Kidney epithelial cell (primary cell): ENCODE measurements at regions not wholly inside any gene's neighbourhood (a gene's known extent, or its start where the extent isn't known, plus 50 kb on each side); places are given as distances from the start of the nearest gene placed in this dataset.

ENCODE experiments used
- DNase-seq: peaks from one replicate; pipeline ENCODE4 v3.0.0-alpha.2; 2010; ENCODE audit warnings: low read depth
- H3K27me3 ChIP-seq: 2 replicates; pipeline ENCODE4 v1.6.0; 2011; ENCODE audit warnings: low read length; ENCODE audit not compliant: control insufficient read depth, insufficient read depth
- H3K36me3 ChIP-seq: 2 replicates; pipeline ENCODE4 v1.5.1; 2011; ENCODE audit warnings: low read length; ENCODE audit not compliant: control insufficient read depth, insufficient read depth
- H3K4me3 ChIP-seq: 2 replicates; pipeline ENCODE4 v1.5.1; 2011; ENCODE audit warnings: low read depth, mild to moderate bottlenecking, control low read depth, low read length
- CTCF ChIP-seq: IDR thresholded peaks from 2 replicates; pipeline ENCODE4 v1.5.1; 2011; ENCODE audit warnings: mild to moderate bottlenecking, moderate library complexity, low read length, control low read depth, inconsistent platforms; ENCODE audit not compliant: insufficient read depth, poor library complexity, severe bottlenecking

GRCh38 chr3:102295756-102296155 lies 139.1 kb upstream of the ZPLD1 start:
- H3K4me3 ChIP-seq: no peak overlapping the region
- TF ChIP-seq CTCF: no peak
- no peak for DNase-seq
- H3K36me3 ChIP-seq: no peaks in the 10 kb centered on the region
- no peaks in the 10 kb centered on the region for H3K27me3 ChIP-seq

GRCh38 chr3:102297072-102297658 lies 137.7 kb upstream of the ZPLD1 start:
- DNase-seq: no peak
- no peak overlapping the region for H3K4me3 ChIP-seq

GRCh38 chr3:102299125-102299877 lies 135.5 kb upstream of the ZPLD1 start:
- peak; percentile 26 for DNase-seq
- Histone ChIP-seq H3K36me3 (no peaks in the 10 kb centered on the region), H3K4me3 (no peak overlapping the region), H3K27me3 (no peaks in the 10 kb centered on the region)
- TF ChIP-seq CTCF: no peak

More at GRCh38 chr3:102297072-102297658, 137.7 kb upstream of the ZPLD1 start:
- no peaks in the 10 kb centered on the region for H3K36me3 ChIP-seq
- H3K27me3 ChIP-seq: no peaks in the 10 kb centered on the region
- TF ChIP-seq CTCF: no peak

GRCh38 chr3:102301155-102301880 lies 133.5 kb upstream of the ZPLD1 start:
- DNase-seq: no peak
- H3K36me3 ChIP-seq: no peaks in the 10 kb centered on the region
- no peaks in the 10 kb centered on the region for H3K27me3 ChIP-seq
- no peak for TF ChIP-seq CTCF
- no peak overlapping the region for H3K4me3 ChIP-seq

- no peak for DNase-seq
- TF ChIP-seq CTCF: no peak
- Histone ChIP-seq H3K27me3 (no peaks in the 10 kb centered on the region), H3K36me3 (no peaks in the 10 kb centered on the region), H3K4me3 (no peak overlapping the region)
These were observed 132.8 kb upstream of the ZPLD1 start for GRCh38 chr3:102302020-102302419.

GRCh38 chr3:102304550-102304949 lies 130.3 kb upstream of the ZPLD1 start:
- no peak for TF ChIP-seq CTCF
- Histone ChIP-seq H3K27me3 (no peaks in the 10 kb centered on the region), H3K4me3 (no peak overlapping the region), H3K36me3 (no peaks in the 10 kb centered on the region)
- DNase-seq: no peak
